OCI-LY7 (cell line): ENCODE measurements at regions not wholly inside any gene's neighbourhood (a gene's known extent, or its start where the extent isn't known, plus 50 kb on each side); places are given as distances from the start of the nearest gene placed in this dataset.

ENCODE experiments used
- BruUV-seq: library from RNA; stranded (reverse); fragments of 400-500 nt; replicated peaks from 2 replicates; lab custom pipeline; 2021; lab: Mats Ljungman, UMichigan
- CTCF ChIA-PET: fragments of 300-600 bp; sonication (Branson Sonifier 250); formaldehyde crosslinking; loops from one replicate; lab custom pipeline; 2022; ENCODE audit warnings: antibody characterized with exemption; ENCODE audit not compliant: unreplicated experiment; lab: Charles Lee
- POLR2A ChIA-PET: fragments of 300-600 bp; sonication (Branson Sonifier 250); formaldehyde crosslinking; loops from one replicate; lab custom pipeline; 2022; ENCODE audit warnings: antibody characterized with exemption; lab: Charles Lee
- DNase-seq: peaks from one replicate; pipeline ENCODE4 v3.0.0-alpha.2; 2015; ENCODE audit warnings: low spot score
- H2AFZ ChIP-seq: fragments of 200-600 bp; sonication (generic), shearing (Covaris generic); 2 replicates; pipeline ENCODE4 v1.6.1; 2014; ENCODE audit warnings: mild to moderate bottlenecking, antibody characterized with exemption, low read length, moderate library complexity
- H3K27ac ChIP-seq: fragments of 200-600 bp; sonication (generic); 2 replicates; pipeline ENCODE4 v1.5.1; 2014; ENCODE audit warnings: mixed run types, low read depth, mild to moderate bottlenecking, moderate library complexity, low read length, inconsistent platforms; ENCODE audit not compliant: poor library complexity, severe bottlenecking
- H3K36me3 ChIP-seq: fragments of 200-600 bp; sonication (generic); 2 replicates; pipeline ENCODE4 v1.6.1; 2014; ENCODE audit warnings: mild to moderate bottlenecking, antibody characterized with exemption, low read length, moderate library complexity, mixed read lengths; ENCODE audit not compliant: insufficient read depth
- H3K4me1 ChIP-seq: fragments of 200-600 bp; sonication (generic); 2 replicates; pipeline ENCODE4 v1.5.1; 2014; ENCODE audit warnings: mild to moderate bottlenecking, low read length; ENCODE audit not compliant: insufficient read depth, poor library complexity, severe bottlenecking
- H3K4me2 ChIP-seq: fragments of 200-600 bp; sonication (generic); 2 replicates; pipeline ENCODE4 v1.6.1; 2014; ENCODE audit warnings: mild to moderate bottlenecking, low read length
- H3K4me3 ChIP-seq: fragments of 200-600 bp; sonication (generic); 2 replicates; pipeline ENCODE4 v1.5.1; 2014; ENCODE audit warnings: mild to moderate bottlenecking, low read depth, low read length; ENCODE audit not compliant: poor library complexity, severe bottlenecking
- H3K79me2 ChIP-seq: fragments of 200-600 bp; sonication (generic); 2 replicates; pipeline ENCODE4 v1.6.1; 2016; ENCODE audit warnings: low read depth, mild to moderate bottlenecking, low read length, moderate library complexity, mixed read lengths; ENCODE audit not compliant: insufficient read depth
- H3K9me2 ChIP-seq: fragments of 200-600 bp; sonication (generic); 2 replicates; pipeline ENCODE4 v1.6.1; 2016; ENCODE audit warnings: mild to moderate bottlenecking, low read length, mixed read lengths; ENCODE audit not compliant: insufficient read depth
- H3K9me3 ChIP-seq: fragments of 200-600 bp; sonication (generic); 2 replicates; pipeline ENCODE4 v1.6.1; 2014; ENCODE audit warnings: mild to moderate bottlenecking, mixed run types, low read length, mixed read lengths
- H4K20me1 ChIP-seq: fragments of 200-600 bp; sonication (generic); 2 replicates; pipeline ENCODE4 v1.6.1; 2014; ENCODE audit warnings: mild to moderate bottlenecking, antibody characterized with exemption, low read length, moderate library complexity, mixed read lengths; ENCODE audit not compliant: insufficient read depth
- EZH2phosphoT487 ChIP-seq: fragments of 200-600 bp; sonication (generic); IDR thresholded peaks from 2 replicates; pipeline ENCODE4 v1.6.1; 2018; ENCODE audit warnings: low read depth, borderline replicate concordance, mild to moderate bottlenecking, mixed run types, antibody characterized with exemption, low read length, moderate library complexity, mixed read lengths
- intact Hi-C: fragments of 100-400 bp; cut with micrococcal nuclease; formaldehyde crosslinking; loops from one replicate; pipeline ENCODE4 v1.10.0; 2022; ENCODE audit not compliant: unreplicated experiment
- TF ChIP-seq, protein P1 (sequence below): fragments of 200-600 bp; sonication (generic); conservative IDR thresholded peaks from 2 replicates; pipeline ENCODE4 v1.5.1; 2014; ENCODE audit warnings: mild to moderate bottlenecking, antibody characterized with exemption, low read length, moderate library complexity, mixed read lengths

DNA sequence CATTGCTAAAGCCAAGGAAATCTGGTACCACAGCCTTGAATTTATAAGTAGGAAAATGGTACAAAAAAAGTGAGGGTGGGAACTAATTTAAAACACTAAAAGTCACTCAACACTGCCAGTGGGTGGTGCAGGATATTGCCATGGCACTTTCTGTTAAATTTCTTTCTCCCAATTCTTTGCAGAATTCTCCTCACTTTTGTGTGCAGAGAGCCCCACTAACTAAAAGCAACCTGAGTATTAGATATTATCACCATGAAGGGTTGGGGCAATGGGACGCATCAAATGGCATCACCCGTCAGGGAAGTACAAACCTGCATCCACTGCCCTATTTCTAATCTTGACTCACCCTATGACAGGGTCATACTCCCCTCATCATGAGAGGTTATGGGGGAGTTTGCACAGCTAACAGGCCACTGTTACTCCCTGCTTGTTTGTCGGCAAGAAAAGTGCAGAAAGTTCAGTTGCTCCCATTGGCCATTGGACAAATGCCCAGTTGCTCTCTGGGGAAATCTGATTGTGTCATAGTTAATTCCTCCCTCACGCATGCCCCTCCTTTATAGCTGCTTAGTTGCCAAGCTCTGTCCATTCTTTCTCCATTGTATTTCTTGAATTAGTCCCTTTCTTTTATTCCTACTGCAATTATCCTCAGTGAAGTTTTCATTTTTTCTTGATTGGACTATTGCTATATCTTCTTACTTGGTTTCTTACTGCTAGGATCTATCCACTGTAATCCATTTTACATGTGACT lies 93.8 kb upstream of the BLID start:
- CTCF ChIA-PET = no interaction called here
- Histone ChIP-seq H3K4me1 (no peaks in the 10 kb centered on the region), H3K4me2 (no peak overlapping the region), H3K36me3 (no peaks in the 10 kb centered on the region), H3K9me2 (no peaks in the 10 kb centered on the region), H3K4me3 (no peak overlapping the region), H2AFZ (no peak overlapping the region), H3K79me2 (no peaks in the 10 kb centered on the region), H4K20me1 (no peaks in the 10 kb centered on the region), H3K27ac (no peak overlapping the region), H3K9me3 (no peaks in the 10 kb centered on the region)
- POLR2A ChIA-PET = no interaction called here
- intact Hi-C loops = no loop called here
- TF ChIP-seq, protein P1, sequence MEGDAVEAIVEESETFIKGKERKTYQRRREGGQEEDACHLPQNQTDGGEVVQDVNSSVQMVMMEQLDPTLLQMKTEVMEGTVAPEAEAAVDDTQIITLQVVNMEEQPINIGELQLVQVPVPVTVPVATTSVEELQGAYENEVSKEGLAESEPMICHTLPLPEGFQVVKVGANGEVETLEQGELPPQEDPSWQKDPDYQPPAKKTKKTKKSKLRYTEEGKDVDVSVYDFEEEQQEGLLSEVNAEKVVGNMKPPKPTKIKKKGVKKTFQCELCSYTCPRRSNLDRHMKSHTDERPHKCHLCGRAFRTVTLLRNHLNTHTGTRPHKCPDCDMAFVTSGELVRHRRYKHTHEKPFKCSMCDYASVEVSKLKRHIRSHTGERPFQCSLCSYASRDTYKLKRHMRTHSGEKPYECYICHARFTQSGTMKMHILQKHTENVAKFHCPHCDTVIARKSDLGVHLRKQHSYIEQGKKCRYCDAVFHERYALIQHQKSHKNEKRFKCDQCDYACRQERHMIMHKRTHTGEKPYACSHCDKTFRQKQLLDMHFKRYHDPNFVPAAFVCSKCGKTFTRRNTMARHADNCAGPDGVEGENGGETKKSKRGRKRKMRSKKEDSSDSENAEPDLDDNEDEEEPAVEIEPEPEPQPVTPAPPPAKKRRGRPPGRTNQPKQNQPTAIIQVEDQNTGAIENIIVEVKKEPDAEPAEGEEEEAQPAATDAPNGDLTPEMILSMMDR = no peak
- no peak for TF ChIP-seq EZH2phosphoT487
- BruUV-seq = no TSS peak
- DNase-seq = no peak

DNA sequence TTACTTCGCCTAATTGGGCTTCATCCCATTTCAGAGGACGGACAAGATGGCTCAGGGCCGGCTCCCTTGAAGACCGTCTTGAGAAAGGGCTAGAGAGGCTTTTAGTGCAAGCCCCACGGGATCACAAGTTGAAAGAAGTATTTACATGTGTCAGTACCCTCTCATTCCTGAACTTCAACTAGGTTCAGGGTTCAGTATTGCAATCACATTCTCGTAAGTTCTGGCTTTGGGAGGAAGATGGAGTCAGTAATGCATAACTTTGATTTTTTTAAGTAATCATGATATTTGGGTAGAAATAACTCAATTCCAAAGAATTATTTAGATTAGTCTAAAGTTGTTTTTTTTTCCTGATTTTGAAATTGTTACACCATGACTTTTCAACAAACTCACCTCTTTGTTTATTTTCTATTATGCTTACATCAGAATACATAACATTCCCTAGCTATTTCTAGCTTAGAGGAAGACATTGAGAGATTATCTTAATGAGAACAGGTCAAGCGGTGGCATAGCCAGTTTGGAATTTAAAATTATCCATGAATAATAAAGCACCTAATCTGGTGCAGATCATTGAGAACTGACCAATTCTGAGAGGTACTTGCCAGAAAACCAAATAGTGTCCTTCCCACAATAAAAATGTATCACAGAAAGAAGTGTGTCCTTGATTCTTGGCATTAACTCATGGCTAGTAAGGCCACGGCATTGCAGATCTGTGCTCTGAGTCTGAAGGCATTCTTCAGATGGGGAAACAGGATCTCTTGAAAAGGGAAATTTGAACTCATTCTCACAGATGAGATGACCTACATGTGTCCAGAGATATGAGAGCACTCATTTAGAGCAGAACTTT lies 92.1 kb upstream of the BLID start:
- H3K27ac ChIP-seq = no peak overlapping the region
- H3K4me2 ChIP-seq = no peak overlapping the region
- ChIA-PET POLR2A (no interaction called here), CTCF (no interaction called here)
- H3K36me3 ChIP-seq = no peaks in the 10 kb centered on the region
- no peak overlapping the region for H2AFZ ChIP-seq
- TF ChIP-seq EZH2phosphoT487 = no peak
- TF ChIP-seq, protein P1 = no peak
- H4K20me1 ChIP-seq = no peaks in the 10 kb centered on the region
- BruUV-seq = no TSS peak
- intact Hi-C loops = no loop called here
- no peak overlapping the region for H3K4me3 ChIP-seq
- H3K4me1 ChIP-seq = no peaks in the 10 kb centered on the region
- no peaks in the 10 kb centered on the region for H3K79me2 ChIP-seq
- H3K9me2 ChIP-seq = no peaks in the 10 kb centered on the region
- H3K9me3 ChIP-seq = no peaks in the 10 kb centered on the region
- no peak for DNase-seq

DNA sequence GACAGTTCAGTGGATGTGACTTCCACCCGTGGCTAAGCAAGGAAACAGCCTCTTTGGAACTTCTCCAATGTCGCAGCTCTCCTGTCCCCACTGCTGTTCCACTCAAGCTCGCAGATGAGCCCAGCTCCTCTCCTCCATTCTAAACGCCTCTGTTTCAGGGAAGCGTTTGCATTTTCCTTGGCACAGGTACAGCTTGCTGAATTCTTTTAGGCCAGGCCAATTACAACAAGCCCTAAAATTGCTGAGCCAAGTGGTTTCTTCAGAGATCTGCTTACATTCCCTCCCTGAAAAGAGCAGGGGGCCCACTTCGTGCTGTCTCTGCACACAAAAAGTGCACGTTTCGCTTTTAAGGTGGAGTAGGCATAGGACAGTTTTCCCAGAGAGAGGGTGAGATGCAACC lies 91.5 kb upstream of the BLID start:
- Histone ChIP-seq H2AFZ (no peak overlapping the region), H3K36me3 (no peaks in the 10 kb centered on the region), H4K20me1 (no peaks in the 10 kb centered on the region), H3K9me2 (no peaks in the 10 kb centered on the region), H3K27ac (no peak overlapping the region), H3K4me1 (no peaks in the 10 kb centered on the region), H3K9me3 (no peaks in the 10 kb centered on the region), H3K4me2 (no peak overlapping the region), H3K79me2 (no peaks in the 10 kb centered on the region), H3K4me3 (no peak overlapping the region)
- ChIA-PET CTCF (no interaction called here), POLR2A (no interaction called here)
- no TSS peak for BruUV-seq
- intact Hi-C loops = no loop called here
- no peak for DNase-seq
- TF ChIP-seq EZH2phosphoT487 = no peak
- TF ChIP-seq, protein P1 = no peak
